K562 (cell line): ENCODE measurements at regions not wholly inside any gene's neighbourhood (a gene's known extent, or its start where the extent isn't known, plus 50 kb on each side); places are given as distances from the start of the nearest gene placed in this dataset.
"Not testable (repeated sequence)": the region's sequence is repeated elsewhere in the genome, so short reads cannot be mapped to it uniquely, and the experiment has no call there.

Experiments
- ATAC-seq: fragments of 200-7000 bp; cut with Tn5 transposase; 3 replicates; pipeline ENCODE4 v1.9.1; 2020; ENCODE audit warnings: moderate library complexity
- BruUV-seq: library from RNA; stranded (reverse); fragments of 400-500 nt; replicated peaks from 2 replicates; lab custom pipeline; 2021; lab: Mats Ljungman, UMichigan
- CTCF ChIA-PET: fragments of 300-600 bp; formaldehyde crosslinking; extraction: SDS; loops from one replicate; lab custom pipeline; 2021; ENCODE audit warnings: low intra/inter-chr PET ratio; lab: Yijun Ruan, JAX
- POLR2A ChIA-PET: fragments of 300-600, 350-650 bp; sonication (Branson Sonifier 250); formaldehyde crosslinking; extraction: SDS; loops from one replicate; lab custom pipeline; 2021; ENCODE audit warnings: antibody characterized with exemption, inconsistent platforms; lab: Yijun Ruan, JAX
- DNase-seq, 4 experiments: peaks; one replicate each; pipeline versions ENCODE4 v3.0.0 to v3.0.0-alpha.2; 2011 to 2018; ENCODE audit warnings: low spot score in 3 of 4, mixed read lengths in 3 of 4; ENCODE audit errors: extremely low read depth in 1 of 4
- FAIRE-seq: peaks from 2 replicates; lab custom pipeline; 2011; peaks lifted over from hg19 to GRCh38; lab: Jason Lieb, UNC
- H2AFZ ChIP-seq: 2 replicates; pipeline ENCODE4 v1.6.0; 2011; ENCODE audit warnings: low read depth, low read length, control low read depth, inconsistent platforms
- H3K27ac ChIP-seq: fragments of 200-600 bp; 3 replicates; pipeline ENCODE4 v1.8.0; 2011; ENCODE audit warnings: low read depth, mild to moderate bottlenecking, control low read depth, inconsistent platforms, low read length, moderate library complexity, mixed read lengths; ENCODE audit errors: extremely low read depth
- H3K27me3 ChIP-seq, 2 experiments: fragments of 300-600 bp in 1 of 2; 2 replicates in 1 of 2; 3 replicates in 1 of 2; pipeline versions ENCODE4 v1.6.0 to v1.8.0; 2011; ENCODE audit warnings: inconsistent platforms in 2 of 2, low read length in 2 of 2, mild to moderate bottlenecking in 1 of 2, mixed read lengths in 1 of 2, moderate library complexity in 1 of 2; ENCODE audit not compliant: control insufficient read depth in 2 of 2, insufficient read depth in 2 of 2
- H3K36me3 ChIP-seq: fragments of 300-600 bp; 3 replicates; pipeline ENCODE4 v1.8.0; 2011; ENCODE audit warnings: mild to moderate bottlenecking, low read length, inconsistent platforms; ENCODE audit not compliant: control insufficient read depth, insufficient read depth
- H3K4me1 ChIP-seq, 2 experiments: fragments of 200-600 bp in 1 of 2; replicated peaks in 1 of 2; 2 replicates in 1 of 2; 3 replicates in 1 of 2; pipeline versions ENCODE4 v1.5.1 to v1.8.0; 2011; ENCODE audit warnings: inconsistent platforms in 2 of 2, low read length in 2 of 2, mild to moderate bottlenecking in 1 of 2, mixed read lengths in 1 of 2, moderate library complexity in 1 of 2; ENCODE audit not compliant: control insufficient read depth in 2 of 2, insufficient read depth in 2 of 2
- H3K4me2 ChIP-seq: 2 replicates; pipeline ENCODE4 v1.6.1; 2011; ENCODE audit warnings: low read length, control low read depth, inconsistent platforms, mixed read lengths; ENCODE audit not compliant: insufficient read depth
- H3K4me3 ChIP-seq: fragments of 200-600 bp; sonication (generic), shearing (Covaris generic); 2 replicates; pipeline ENCODE4 v1.5.1; 2016; ENCODE audit warnings: control low read depth, inconsistent platforms
- H3K79me2 ChIP-seq: fragments of 200-600 bp; 3 replicates; pipeline ENCODE4 v1.8.0; 2011; ENCODE audit warnings: low read length, inconsistent platforms; ENCODE audit not compliant: control insufficient read depth, insufficient read depth
- H3K9ac ChIP-seq, 2 experiments: 2 replicates each; pipeline versions ENCODE4 v1.6.0 to v1.6.1; 2011; ENCODE audit warnings: low read depth in 2 of 2, low read length in 2 of 2, control low read depth in 1 of 2, inconsistent platforms in 1 of 2, mild to moderate bottlenecking in 1 of 2, mixed read lengths in 1 of 2; ENCODE audit not compliant: insufficient read depth in 1 of 2
- H3K9me1 ChIP-seq: one replicate; pipeline ENCODE4 v1.6.0; 2011; ENCODE audit warnings: inconsistent platforms, mild to moderate bottlenecking, low read length, moderate library complexity; ENCODE audit not compliant: control insufficient read depth, insufficient read depth
- H3K9me3 ChIP-seq: replicated peaks from 2 replicates; pipeline ENCODE4 v1.5.1; 2011; ENCODE audit warnings: low read depth, low read length, inconsistent platforms; ENCODE audit not compliant: control insufficient read depth, insufficient read depth
- H4K20me1 ChIP-seq: replicated peaks from 2 replicates; pipeline ENCODE4 v1.6.1; 2011; ENCODE audit warnings: low read length, inconsistent platforms, mixed read lengths; ENCODE audit not compliant: control insufficient read depth, insufficient read depth
- ARID1B ChIP-seq: fragments of 450-650 bp; IDR thresholded peaks from 2 replicates; pipeline ENCODE4 v1.6.1; 2016; ENCODE audit warnings: antibody characterized with exemption, mild to moderate bottlenecking, inconsistent platforms
- HDAC1 ChIP-seq, 2 experiments: fragments of 450-650 bp; IDR thresholded peaks; 2 replicates each; pipeline ENCODE4 v1.6.1; 2016 to 2017; ENCODE audit warnings: inconsistent platforms in 1 of 2, mild to moderate bottlenecking in 1 of 2, moderate library complexity in 1 of 2
- HLTF ChIP-seq: fragments of 450-650 bp; IDR thresholded peaks from 2 replicates; pipeline ENCODE4 v1.6.1; 2016
- LARP7 ChIP-seq: fragments of 450-650 bp; IDR thresholded peaks from 2 replicates; pipeline ENCODE4 v1.6.1; 2016
- MTA2 ChIP-seq: fragments of 450-650 bp; IDR thresholded peaks from 2 replicates; pipeline ENCODE4 v1.6.1; 2016; ENCODE audit warnings: low read depth
- THRB ChIP-seq: fragments of 450-650 bp; formaldehyde crosslinking; conservative IDR thresholded peaks from 2 replicates; pipeline ENCODE4 v1.4.0; 2022; ENCODE audit warnings: mild to moderate bottlenecking, missing genetic modification characterization
- U2AF1 ChIP-seq: fragments of 200-400 bp; formaldehyde crosslinking; optimal IDR thresholded peaks from 2 replicates; pipeline ENCODE3; 2017; ENCODE audit warnings: mild to moderate bottlenecking, low read depth, low read length, moderate library complexity
- ZNF512 ChIP-seq: IDR thresholded peaks from 2 replicates; pipeline ENCODE4 v1.6.1; 2016; ENCODE audit warnings: missing genetic modification characterization, missing compliant biosample characterization
- WGBS: fragments of 100-300 bp; shearing (Covaris generic); methylation state at CpG from one replicate; pipeline ENCODE4 v1.1.6; 2016; ENCODE audit warnings: low coverage, mixed read lengths; ENCODE audit not compliant: insufficient coverage; ENCODE audit errors: missing lambda C conversion rate; 5-methylcytosine and 5-hydroxymethylcytosine counted together
- in situ Hi-C: fragments of 300-500 bp; cut with MboI; formaldehyde crosslinking; loops from 4 replicates; pipeline ENCODE4 v1.15.0; 2018; ENCODE audit warnings: inconsistent platforms, mixed read lengths
- intact Hi-C: fragments of 100-400 bp; cut with micrococcal nuclease; formaldehyde crosslinking; loops from 2 replicates; pipeline ENCODE4 v1.14.2; 2022

DNA sequence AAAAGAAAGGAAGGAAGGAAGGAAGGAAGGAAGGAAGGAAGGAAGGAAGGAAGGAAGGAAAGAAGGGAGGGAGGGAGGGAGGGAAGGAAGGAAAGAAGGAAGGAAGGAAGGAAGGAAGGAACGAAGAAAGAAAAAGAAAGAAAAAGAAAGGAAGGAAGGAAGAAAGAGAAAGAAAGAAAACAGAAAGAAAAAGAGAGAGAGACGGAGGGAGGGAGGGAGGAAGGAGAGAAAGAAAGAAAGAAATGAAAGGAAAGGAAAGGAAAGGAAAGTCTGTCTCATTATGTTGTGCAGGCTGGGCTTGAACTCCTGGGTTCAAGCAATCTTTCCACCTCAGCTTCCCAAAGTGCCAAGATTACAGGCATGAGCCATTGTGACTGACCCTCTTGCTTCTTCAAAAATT is 118.9 kb downstream of the ADSS2 start:
- ATAC-seq, intact Hi-C loops: not testable (repeated sequence)

GRCh38 chr1:244334315-244334714 is 117.4 kb downstream of the ADSS2 start:
- DNase-seq, H3K27ac ChIP-seq, H3K4me2 ChIP-seq, H3K9me3 ChIP-seq, H3K79me2 ChIP-seq, H4K20me1 ChIP-seq, BruUV-seq, CTCF ChIA-PET, POLR2A ChIA-PET, H3K9ac ChIP-seq, H3K9me1 ChIP-seq, H3K4me3 ChIP-seq, FAIRE-seq, H3K27me3 ChIP-seq, in situ Hi-C loops, H3K36me3 ChIP-seq, ATAC-seq, H3K4me1 ChIP-seq, intact Hi-C loops: not testable (repeated sequence)
- peak overlapping the region; percentile 48; the same call in 1 of the 2 replicates for H2AFZ ChIP-seq
- WGBS = 74% methylated on average over 2 of the region's 2 CpGs

More for the DNA sequence above, 118.9 kb downstream of the ADSS2 start:
- H4K20me1 ChIP-seq, H3K9me3 ChIP-seq, BruUV-seq, H3K36me3 ChIP-seq, H3K4me2 ChIP-seq, CTCF ChIA-PET, H3K9me1 ChIP-seq, DNase-seq, H3K27me3 ChIP-seq, H3K4me3 ChIP-seq, H3K79me2 ChIP-seq, in situ Hi-C loops, H2AFZ ChIP-seq, H3K27ac ChIP-seq, H3K9ac ChIP-seq, POLR2A ChIA-PET, H3K4me1 ChIP-seq, FAIRE-seq: not testable (repeated sequence)
- WGBS = 36% methylated on average over 1 of the region's 2 CpGs
- TF ChIP-seq ZNF512 (tag) = peak; percentile 99
- TF ChIP-seq THRB (CRISPR knock-in tag) = 0 out of 2 replicates have a peak, but pooled peaks have one; percentile 58
- peak; percentile 37 for TF ChIP-seq U2AF1
- peak; percentile 33; the same call in 1 of the 2 replicates for TF ChIP-seq ARID1B
- TF ChIP-seq MTA2 = 0 out of 2 replicates have a peak, but pooled peaks have one; percentile 14
- TF ChIP-seq LARP7 = 0 out of 2 replicates have a peak, but pooled peaks have one; percentile 32
- peak; percentile 52; the same call in 1 of the 2 replicates for TF ChIP-seq HLTF
- peak in 1 of 2 experiments; percentile 50; a peak in 1 of 4 replicates for TF ChIP-seq HDAC1 (IDR thresholded peaks at IDR 0.05)
